Vagina (tissue), 2 donors: ENCODE measurements at regions not wholly inside any gene's neighbourhood (a gene's known extent, or its start where the extent isn't known, plus 50 kb on each side); places are given as distances from the start of the nearest gene placed in this dataset.

ENCODE experiments used
- CTCF ChIP-seq, 3 experiments: fragments of 450-650 bp in 2 of 3; fragments of 200-600 bp in 1 of 3; sonication (generic) in 1 of 3; IDR thresholded peaks; one replicate each; pipeline ENCODE4 v1.5.1; 2017 to 2019; ENCODE audit warnings: antibody characterized with exemption in 3 of 3, mild to moderate bottlenecking in 2 of 3, moderate library complexity in 2 of 3
- POLR2A ChIP-seq, 2 donors: fragments of 450-650 bp; IDR thresholded peaks; one replicate each; pipeline ENCODE4 v1.6.1; 2017; ENCODE audit warnings: antibody characterized with exemption in 2 of 2, mild to moderate bottlenecking in 2 of 2, moderate library complexity in 2 of 2
- POLR2AphosphoS5 ChIP-seq, 2 donors: sonication (generic); formaldehyde crosslinking; IDR thresholded peaks; one replicate each; pipeline ENCODE4 v1.9.0; 2017; ENCODE audit warnings: antibody characterized with exemption in 2 of 2, mild to moderate bottlenecking in 2 of 2, low read depth in 1 of 2; ENCODE audit not compliant: insufficient read depth in 1 of 2

GRCh38 chr12:125966641-125967040 is 901.4 kb downstream of the AACS start:
- TF ChIP-seq CTCF (IDR thresholded peaks at IDR 0.05) (no peak), POLR2A (IDR thresholded peaks at IDR 0.05) (no peak), POLR2AphosphoS5 (IDR thresholded peaks at IDR 0.05; ENCODE audit: insufficient read depth in 1 of 2, low read depth in 1 of 2) (no peak)
